ENCODE measurements at regions not wholly inside any gene's neighbourhood (a gene's known extent, or its start where the extent isn't known, plus 50 kb on each side); places are given as distances from the start of the nearest gene placed in this dataset.

DNA sequence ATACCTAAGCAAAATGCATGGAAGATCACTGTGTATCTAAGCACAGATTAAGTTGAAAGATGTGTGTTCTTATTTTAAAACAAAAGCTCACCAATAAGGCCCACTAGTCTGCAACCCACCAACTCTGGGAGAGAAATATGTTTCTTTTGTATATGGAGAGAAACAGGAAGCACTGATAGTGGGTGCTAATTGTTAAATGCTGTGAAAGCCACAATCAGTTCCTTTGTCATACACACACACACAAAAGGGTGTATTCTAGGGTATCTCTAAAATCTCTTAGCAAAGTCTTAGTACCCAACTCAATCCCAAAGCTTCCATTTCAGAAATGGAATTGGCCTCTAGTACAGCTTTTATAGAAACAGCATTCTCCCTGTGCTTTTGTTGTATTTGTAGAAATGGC, 272.7 kb upstream of the FLRT2 start:
- H3K9ac ChIP-seq = no peak overlapping the region
- H3K27me3 ChIP-seq (ENCODE audit: control insufficient read depth, insufficient read depth, low read length) = no peaks in the 10 kb centered on the region
- no peaks in the 10 kb centered on the region for H3K36me3 ChIP-seq (ENCODE audit: control insufficient read depth, insufficient read depth, low read length)
- no peak overlapping the region for H3K27ac ChIP-seq
- H3K4me2 ChIP-seq (ENCODE audit: low read length) = no peak overlapping the region
- no peak overlapping the region for H2AFZ ChIP-seq
- no peaks in the 10 kb centered on the region for H3K9me3 ChIP-seq (ENCODE audit: control insufficient read depth, low read length)
- no peak overlapping the region for H3K4me3 ChIP-seq (ENCODE audit: low read depth, low read length)
- TF ChIP-seq, protein P1, sequence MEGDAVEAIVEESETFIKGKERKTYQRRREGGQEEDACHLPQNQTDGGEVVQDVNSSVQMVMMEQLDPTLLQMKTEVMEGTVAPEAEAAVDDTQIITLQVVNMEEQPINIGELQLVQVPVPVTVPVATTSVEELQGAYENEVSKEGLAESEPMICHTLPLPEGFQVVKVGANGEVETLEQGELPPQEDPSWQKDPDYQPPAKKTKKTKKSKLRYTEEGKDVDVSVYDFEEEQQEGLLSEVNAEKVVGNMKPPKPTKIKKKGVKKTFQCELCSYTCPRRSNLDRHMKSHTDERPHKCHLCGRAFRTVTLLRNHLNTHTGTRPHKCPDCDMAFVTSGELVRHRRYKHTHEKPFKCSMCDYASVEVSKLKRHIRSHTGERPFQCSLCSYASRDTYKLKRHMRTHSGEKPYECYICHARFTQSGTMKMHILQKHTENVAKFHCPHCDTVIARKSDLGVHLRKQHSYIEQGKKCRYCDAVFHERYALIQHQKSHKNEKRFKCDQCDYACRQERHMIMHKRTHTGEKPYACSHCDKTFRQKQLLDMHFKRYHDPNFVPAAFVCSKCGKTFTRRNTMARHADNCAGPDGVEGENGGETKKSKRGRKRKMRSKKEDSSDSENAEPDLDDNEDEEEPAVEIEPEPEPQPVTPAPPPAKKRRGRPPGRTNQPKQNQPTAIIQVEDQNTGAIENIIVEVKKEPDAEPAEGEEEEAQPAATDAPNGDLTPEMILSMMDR (IDR thresholded peaks at IDR 0.05) = no peak
- no peaks in the 10 kb centered on the region for H3K79me2 ChIP-seq
- no peaks in the 10 kb centered on the region for H3K4me1 ChIP-seq

DNA sequence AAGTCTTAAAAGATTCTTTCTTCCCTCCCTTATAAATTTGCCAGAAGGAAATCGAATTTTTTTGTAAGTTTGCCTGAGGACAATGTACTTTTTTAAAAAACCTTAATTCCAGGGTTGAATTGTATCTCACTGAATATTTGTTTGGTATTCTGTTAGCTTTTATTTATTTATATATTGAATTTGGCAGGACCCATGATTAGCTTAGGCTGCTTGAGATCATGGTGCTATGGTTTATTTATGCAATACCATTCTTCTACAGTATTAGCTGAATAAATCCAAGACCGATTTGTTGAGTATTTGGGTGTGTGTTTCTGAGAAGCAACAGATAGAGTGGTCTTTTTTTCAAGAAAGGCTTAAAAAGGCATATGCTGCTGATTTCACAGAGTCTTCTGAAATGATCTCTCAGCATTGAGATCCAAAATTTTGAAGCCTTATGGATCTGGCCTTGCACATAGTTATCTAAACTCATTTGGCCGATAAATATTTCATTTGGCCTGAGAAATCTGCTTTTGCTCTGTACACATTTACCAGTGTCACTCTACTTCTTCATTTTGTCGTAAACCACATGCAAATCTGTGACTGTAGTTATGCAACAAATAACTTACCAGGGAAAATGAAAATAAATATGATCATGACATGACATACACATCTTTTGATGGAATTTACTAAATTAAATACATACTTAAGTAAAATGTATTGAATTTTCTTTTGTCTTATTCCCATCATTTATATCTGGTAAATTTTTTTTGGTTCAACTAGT, 265.8 kb upstream of the FLRT2 start:
- no peaks in the 10 kb centered on the region for H3K27me3 ChIP-seq (ENCODE audit: control insufficient read depth, insufficient read depth, low read length)

DNA sequence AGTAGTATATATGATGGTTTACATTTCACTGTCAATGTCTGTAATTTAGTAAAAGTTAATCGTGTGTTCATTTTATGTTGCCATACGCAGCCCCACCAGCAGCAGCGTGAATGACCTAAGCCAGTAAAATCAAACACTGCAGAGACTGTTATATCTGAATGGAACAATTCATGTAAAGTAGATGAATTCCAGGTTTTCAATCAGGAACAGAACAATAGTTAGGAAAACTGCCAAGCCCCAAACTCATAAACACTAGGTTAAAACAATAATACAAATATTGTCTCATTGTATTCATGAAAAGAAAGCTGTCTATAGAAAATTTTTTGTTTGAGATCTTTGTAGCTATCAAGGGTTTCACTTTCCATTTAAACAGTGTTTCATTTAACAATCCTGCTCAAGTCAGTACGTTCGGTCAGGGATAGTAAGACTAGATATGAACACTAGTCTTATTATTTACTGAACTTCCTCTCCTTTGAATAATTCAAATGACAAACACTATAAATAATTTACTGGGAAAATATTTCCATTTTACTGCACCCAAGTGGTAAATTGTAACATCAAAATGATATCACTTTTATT, 256.8 kb upstream of the FLRT2 start:
- Histone ChIP-seq H3K36me3 (ENCODE audit: control insufficient read depth, insufficient read depth, low read length) (no peaks in the 10 kb centered on the region), H3K27me3 (ENCODE audit: control insufficient read depth, insufficient read depth, low read length) (no peaks in the 10 kb centered on the region), H3K4me3 (ENCODE audit: low read depth, low read length) (no peak overlapping the region), H3K4me2 (ENCODE audit: low read length) (no peak overlapping the region), H3K9me3 (ENCODE audit: control insufficient read depth, low read length) (no peaks in the 10 kb centered on the region), H3K4me1 (no peaks in the 10 kb centered on the region), H3K79me2 (no peaks in the 10 kb centered on the region), H3K9ac (no peak overlapping the region), H3K27ac (no peak overlapping the region), H2AFZ (no peak overlapping the region)
- TF ChIP-seq, protein P1 (IDR thresholded peaks at IDR 0.05) = no peak

More for the DNA sequence above, 265.8 kb upstream of the FLRT2 start:
- no peaks in the 10 kb centered on the region for H3K4me1 ChIP-seq
- no peaks in the 10 kb centered on the region for H3K36me3 ChIP-seq (ENCODE audit: control insufficient read depth, insufficient read depth, low read length)
- H3K9ac ChIP-seq = no peak overlapping the region
- H3K27ac ChIP-seq = no peak overlapping the region
- no peak overlapping the region for H3K4me3 ChIP-seq (ENCODE audit: low read depth, low read length)
- TF ChIP-seq, protein P1 (IDR thresholded peaks at IDR 0.05) = no peak
- H3K9me3 ChIP-seq (ENCODE audit: control insufficient read depth, low read length) = no peaks in the 10 kb centered on the region
- no peak overlapping the region for H3K4me2 ChIP-seq (ENCODE audit: low read length)
- H3K79me2 ChIP-seq = no peaks in the 10 kb centered on the region
- no peak overlapping the region for H2AFZ ChIP-seq

- no peaks in the 10 kb centered on the region for H3K27me3 ChIP-seq (ENCODE audit: control insufficient read depth, insufficient read depth, low read length)
- no peak overlapping the region for H3K4me3 ChIP-seq (ENCODE audit: low read depth, low read length)
- no peaks in the 10 kb centered on the region for H3K36me3 ChIP-seq (ENCODE audit: control insufficient read depth, insufficient read depth, low read length)
- no peak overlapping the region for H3K27ac ChIP-seq
- no peak overlapping the region for H2AFZ ChIP-seq
- no peaks in the 10 kb centered on the region for H3K79me2 ChIP-seq
- H3K9ac ChIP-seq = no peak overlapping the region
- TF ChIP-seq, protein P1 (IDR thresholded peaks at IDR 0.05) = no peak
- no peaks in the 10 kb centered on the region for H3K9me3 ChIP-seq (ENCODE audit: control insufficient read depth, low read length)
- no peak overlapping the region for H3K4me2 ChIP-seq (ENCODE audit: low read length)
- no peaks in the 10 kb centered on the region for H3K4me1 ChIP-seq
These were observed 256.0 kb upstream of the FLRT2 start for GRCh38 chr14:85273952-85274351.
